GM18867 (cell line): ENCODE measurements at regions not wholly inside any gene's neighbourhood (a gene's known extent, or its start where the extent isn't known, plus 50 kb on each side); places are given as distances from the start of the nearest gene placed in this dataset.

ENCODE experiments used
- ATAC-seq: cut with Tn5 transposase; IDR thresholded peaks from one replicate; pipeline ENCODE4 v1.9.1; 2021; ENCODE audit warnings: mild to moderate bottlenecking, moderate library complexity; ENCODE audit not compliant: unreplicated experiment

DNA sequence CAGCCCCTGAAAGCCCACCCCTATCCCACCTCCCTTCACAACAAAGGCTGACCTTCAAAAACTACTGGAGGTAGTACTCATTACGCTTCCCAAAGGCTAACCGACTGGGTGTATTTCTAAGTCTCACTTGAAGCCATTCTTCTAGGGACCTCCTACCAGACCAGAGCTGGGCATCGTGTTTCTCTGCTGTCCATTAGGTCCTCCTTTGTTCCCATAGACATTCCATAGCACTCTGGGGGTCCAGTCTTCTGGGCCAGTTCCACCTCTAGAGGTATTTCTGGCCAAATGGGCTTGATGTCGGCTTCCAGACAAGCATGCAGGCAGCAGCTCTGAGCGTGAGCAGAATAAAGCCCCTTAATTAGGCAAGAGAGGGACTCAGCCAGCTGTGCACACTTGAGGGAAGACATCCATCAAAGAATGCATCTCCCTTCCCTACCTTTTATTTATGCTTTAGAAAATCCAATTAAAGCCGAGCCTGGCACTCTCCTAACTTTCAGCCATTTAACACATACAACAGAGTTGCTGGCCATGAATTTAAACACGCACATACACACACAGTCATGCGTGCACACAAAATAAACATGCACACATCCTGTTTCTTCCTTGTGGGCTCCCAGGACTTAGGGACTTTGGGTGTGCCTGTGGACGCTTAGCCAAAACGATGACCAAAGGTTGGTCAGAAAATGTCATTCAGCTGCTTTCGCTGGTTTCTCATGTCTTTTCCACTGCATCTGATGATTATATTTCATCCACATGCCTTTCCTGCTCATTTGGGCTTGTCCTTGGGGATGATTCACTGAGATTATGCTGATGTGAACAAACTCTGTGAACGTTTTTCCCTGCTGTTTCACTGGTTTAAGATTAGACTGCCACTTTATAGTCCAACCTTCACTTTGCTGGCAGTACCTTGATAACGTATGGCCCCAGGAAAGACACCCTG, 362.0 kb upstream of the NFE2L3 start:
- ATAC-seq, result no peak

DNA sequence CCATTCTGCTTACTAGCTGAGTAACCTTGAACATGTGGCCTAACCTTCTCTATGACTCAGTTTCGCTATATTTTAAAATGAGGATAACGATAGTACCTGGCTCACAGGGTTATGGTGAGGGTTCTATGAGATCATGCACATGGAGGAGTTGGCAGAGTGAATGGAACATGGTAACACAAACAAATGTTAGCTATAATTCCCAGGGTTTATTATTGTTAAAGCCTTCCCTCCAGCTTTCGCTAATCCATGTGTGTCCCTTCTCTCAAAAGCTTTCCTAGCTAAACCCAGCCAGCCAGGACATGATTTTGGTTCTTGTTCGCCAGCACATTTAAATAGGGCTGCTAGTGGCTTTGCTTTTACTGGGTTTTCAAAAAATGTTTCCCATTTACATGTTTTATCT, 361.0 kb upstream of the NFE2L3 start:
- ATAC-seq, result no peak

DNA sequence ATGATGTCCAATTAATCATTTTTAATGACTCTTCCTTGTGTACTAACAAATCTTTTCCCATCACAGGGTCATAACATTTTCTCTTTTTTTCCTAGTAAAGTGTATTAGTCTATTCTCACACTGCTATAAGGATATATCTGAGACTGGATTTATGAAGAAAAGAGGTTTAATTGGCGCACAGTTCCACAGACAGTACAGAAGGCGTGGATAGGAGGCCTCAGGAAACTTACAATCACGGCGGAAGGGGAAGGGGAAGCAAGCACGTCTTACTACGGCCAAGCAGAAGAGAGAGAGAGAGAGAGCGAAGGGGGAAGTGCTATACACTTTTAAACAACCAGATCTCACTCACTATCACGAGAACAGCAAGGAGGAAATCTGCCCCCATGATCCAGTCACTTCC, 359.4 kb upstream of the NFE2L3 start:
- ATAC-seq, result no peak

DNA sequence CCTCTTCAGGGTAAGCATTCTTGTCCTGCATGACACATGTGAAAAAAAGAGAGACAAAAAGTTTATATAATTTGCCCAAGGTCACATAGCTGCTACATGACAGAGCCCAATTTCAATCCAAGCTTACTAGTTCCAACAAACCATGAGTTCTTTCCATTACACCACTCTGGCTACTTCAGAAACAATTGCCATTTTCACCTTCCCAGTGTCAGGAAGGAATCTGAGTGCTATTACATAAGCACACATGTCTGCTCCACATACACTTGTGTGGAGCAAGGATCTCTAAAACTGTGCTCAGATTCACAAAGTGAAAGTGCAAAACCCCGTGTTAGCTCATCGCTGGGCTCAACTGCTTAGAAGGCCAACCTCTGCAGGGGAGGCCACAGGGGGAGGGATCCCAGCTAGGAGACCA, 356.2 kb upstream of the NFE2L3 start:
- ATAC-seq, result no peak

DNA sequence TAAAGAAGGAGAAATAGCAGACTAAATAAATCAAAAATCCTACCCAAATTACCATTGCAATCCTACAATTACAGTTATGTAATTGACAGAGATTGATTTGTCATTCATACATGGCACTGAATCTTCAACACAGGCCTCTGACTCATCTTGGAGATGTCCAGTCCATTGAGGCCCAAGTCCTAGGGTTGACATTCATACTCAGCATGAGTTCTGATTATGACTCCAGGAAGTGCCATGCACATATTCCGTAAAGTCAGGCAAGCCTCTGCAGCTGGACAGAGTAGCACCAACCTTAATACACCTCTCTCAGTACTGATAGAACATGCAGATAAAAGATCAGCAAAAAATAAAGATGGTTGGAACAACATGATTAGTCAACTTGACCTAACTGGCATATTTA, 353.7 kb upstream of the NFE2L3 start:
- no peak for ATAC-seq

DNA sequence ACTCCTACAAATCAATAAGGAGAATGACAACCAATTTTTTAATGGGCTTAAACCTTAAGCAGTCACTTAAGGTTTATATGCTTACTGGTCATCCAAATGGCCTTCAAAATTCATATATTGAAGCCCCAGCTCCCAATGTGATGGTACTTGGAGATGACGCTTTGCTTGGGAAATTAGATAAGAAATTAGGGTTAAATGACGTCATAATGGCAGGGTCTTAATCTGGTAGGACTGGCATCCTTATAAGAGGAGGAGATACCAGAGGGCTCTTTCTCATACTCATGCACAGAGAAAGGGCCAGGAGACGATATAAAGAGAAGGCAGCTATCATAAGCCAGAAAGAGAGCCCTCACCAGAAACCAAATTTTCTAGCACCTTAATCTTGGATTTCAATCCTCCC, 350.8 kb upstream of the NFE2L3 start:
- no peak for ATAC-seq

DNA sequence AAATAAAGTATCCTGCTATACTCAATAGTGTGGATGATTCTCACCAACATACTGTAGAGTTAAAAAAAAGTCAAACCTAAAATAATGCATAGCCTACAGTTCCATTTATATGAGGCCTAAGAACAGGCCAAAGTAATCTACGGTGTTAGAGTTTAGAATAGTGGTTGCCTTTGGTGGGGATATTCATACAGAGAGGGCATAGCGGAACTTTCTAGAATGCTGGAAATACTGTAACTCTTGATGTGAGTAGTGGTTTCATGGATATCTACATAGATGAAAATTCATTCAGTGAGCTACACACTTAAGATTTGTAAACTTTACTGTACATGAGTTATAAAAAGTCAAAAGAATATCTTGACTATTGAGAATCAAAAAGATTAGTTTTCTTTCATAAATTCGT, 349.9 kb upstream of the NFE2L3 start:
- ATAC-seq, result no peak

DNA sequence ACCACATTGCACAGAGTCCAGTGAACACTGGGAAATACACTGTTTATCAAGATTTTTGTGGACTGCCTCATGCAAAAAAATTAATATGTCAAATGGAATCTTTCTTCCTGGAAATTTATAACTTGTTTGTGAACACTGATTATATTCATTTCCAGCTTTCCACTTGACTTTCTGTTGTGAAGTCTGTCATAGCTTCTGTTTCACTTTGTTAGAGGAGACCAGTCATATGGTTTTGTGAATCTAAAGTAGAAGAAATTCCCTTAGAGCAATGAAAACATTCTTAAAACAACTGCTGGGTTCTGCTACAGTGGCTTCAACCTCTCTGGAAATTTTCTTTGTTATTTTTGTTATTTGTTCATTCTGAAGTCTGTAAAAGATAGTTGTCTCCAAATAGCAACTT, 349.5 kb upstream of the NFE2L3 start:
- ATAC-seq, result no peak

DNA sequence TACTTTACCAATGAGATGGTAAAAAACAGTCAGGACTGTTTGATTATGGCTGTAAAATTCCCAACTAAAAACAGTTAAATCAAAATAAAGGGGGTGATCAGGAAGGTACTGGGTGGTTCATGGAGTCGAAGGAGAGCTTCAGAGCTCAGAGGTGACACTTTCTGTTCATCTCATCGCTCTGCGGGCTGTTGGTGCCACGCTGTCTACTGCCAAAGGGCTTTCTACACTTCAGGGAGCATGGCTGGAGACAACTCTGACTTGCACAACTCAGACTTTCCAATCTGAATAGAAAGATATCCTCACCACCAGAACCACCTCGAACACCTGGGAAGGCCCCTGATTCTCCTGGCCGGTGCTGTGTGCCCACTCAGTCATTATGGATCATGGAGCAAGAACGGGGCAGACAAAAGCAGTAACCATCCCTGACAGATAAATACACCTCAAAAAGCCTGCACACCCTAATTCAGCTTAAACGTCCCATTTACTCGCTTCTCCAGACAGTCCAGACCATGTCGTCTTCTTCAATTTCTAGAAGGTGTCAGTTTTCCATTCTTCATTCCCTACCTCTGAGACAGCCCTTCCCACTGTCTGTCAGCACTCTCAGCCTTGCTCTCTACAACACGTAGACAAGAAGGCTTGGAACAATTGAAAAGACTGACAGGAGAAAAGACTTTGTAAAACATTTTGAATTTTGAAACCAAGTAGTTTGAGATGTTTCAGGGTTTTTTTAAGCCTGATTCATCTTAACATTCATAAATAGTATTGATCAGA, 348.7 kb upstream of the NFE2L3 start:
- peak; percentile 62 for ATAC-seq

DNA sequence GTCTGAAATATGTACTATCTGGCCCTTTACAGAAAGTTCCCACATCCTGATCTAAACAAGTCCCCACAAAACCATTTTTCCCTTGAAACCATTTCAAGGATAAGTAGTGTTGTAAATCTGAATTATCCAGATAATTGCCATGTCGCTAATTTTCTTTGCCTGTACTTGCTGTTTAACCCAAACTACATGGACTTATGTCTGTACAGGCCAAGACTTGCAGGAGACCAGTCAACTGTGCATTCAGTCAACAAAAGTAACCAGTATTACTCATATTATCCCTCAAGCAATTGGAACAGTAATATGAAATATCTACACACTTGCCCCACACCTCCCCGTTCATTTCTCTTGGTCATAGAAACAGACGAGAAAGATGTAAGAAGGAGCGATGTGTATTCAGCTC, 347.8 kb upstream of the NFE2L3 start:
- ATAC-seq, result no peak

DNA sequence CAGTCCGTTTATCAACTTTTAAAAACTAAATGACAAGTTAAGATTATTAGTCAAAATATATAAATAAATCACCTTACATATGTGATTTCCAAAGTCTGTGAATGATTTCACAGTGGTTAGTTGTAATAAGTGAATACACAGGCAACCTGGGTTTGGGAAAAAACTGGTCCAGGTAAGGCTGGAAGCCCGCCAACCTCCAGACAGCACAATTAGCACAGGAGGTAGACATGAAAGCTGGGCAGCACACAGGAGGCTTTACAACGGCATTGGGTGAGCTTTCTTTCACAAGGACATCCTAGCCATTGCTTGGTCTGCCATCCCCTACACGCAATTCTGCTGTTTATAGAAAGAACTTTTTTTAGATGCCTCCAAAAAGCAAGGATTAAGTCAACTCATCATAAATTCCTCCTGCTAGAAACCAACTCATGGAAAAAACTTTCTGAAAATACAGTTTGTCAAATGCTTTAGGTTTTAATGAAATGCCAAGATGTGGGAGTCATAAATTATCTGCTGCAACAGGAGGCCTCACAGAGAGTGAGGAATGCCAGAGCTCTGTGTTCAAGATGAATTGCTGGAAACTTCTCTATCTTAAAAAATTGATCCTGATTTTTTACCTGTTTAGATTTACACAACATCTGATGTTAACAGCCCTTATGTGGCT, 346.8 kb upstream of the NFE2L3 start:
- no peak for ATAC-seq

DNA sequence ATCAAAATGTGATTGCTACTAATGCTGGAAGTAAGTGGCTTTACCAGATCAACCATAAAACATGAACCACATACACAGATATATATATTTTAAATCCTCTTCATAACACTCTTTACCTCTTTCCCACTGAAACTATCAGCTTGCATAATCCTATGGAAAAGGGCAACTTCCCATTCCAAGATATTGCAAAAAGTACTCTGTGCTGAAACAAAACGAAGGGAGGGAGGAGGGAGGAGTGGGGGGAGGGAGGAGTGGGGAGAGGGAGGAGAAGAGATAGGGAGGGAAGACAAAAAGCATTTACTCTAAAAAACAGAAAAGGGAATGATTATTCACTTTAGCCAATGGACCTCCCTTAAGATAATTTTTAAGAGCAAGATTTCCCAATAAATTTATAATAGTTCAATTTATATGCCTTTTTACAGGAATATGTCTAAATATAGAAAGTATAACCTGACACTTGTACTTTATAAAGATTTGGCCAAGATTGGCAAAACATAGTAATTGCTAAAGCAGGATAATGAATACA, 344.8 kb upstream of the NFE2L3 start:
- ATAC-seq, result no peak

DNA sequence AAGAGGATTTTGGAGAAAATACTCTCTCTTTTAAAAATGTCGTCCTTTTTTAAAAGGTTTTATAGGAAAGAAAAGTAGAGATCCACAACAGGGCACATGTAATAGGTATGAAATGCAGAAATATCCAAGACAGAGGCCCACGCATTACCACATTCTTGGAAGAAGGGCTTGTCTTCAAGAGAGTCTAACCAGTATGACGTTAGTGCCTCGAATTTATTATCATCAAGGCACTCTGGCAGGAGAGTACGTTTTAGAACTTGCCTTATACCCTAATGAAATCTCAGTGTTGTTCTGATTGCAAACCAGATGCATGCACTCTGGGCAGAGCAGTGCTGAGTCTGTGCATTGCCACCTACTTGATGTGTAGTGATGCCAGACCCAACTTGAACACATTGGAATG, 342.6 kb upstream of the NFE2L3 start:
- ATAC-seq, result no peak

DNA sequence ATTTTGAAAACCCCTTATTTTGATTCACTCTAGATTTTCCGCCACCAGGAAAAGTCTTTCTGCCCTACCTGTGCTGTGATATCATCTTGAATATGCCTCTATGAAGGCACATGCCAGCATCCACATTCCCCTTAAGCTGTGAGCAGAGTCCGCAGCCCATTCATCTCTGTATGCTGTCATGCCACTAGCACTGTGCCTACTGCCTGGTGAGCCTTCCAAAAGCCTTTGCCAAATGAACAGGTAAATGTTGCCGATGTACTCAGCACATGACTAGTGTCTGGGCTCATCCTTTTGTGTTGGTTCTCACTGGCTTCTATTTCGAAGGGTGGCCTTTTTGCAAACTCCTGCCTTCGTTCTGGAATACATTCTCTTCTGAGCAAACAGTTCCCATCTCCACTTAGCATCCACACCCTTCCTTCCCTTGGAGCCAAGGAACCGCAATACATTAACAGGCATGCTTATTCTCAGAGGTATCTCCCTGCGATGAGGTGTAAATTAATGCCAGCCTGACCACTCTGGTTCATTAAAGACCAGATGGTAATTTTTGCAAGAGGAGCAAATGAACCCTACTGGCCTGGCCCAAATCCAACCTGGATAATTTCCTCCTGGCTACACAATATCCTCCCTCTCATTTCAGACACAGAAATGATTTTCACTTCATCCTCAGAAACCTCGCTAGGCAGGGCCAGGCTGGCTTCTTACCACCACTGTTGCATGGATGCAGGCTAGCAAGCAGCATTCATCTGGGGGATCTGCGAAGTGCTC, 339.7 kb upstream of the NFE2L3 start:
- ATAC-seq, result no peak

DNA sequence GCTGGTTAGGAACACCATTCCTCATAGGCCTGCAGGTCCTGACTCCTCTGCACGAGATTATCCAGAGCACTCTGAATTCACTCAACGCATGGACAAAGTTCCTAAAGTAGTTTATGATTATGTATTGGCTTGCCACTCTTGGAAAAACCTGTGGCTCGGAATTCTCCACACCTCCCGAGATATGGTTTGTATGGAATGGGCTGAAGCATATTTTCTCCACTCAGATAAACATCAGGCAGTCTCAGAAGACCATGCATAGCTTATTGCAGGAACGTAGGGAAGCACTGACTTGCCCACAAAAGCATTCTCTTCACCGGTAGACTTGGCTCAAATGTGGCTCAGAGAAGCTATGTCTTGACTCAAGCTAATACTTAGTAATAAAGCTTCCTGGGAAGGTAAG, 338.6 kb upstream of the NFE2L3 start:
- no peak for ATAC-seq

DNA sequence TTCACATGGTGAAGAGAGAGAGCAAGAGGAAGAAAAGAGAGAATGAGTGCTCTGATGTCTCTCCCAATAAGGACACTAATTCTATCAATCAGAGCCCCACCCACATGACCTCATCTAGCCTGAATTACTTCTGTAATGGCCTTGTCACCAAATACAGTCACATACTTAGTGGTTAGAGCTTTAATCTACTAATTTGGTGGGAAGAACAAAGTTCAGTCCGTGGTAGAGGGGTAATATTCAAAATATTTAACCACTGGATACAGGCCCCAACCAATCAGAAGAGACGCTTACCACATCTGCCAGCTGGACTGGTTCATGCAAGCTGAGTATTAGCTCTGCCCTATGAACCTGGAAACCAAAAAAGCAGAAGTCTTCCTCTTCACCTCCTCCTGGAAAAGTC, 336.3 kb upstream of the NFE2L3 start:
- no peak for ATAC-seq

DNA sequence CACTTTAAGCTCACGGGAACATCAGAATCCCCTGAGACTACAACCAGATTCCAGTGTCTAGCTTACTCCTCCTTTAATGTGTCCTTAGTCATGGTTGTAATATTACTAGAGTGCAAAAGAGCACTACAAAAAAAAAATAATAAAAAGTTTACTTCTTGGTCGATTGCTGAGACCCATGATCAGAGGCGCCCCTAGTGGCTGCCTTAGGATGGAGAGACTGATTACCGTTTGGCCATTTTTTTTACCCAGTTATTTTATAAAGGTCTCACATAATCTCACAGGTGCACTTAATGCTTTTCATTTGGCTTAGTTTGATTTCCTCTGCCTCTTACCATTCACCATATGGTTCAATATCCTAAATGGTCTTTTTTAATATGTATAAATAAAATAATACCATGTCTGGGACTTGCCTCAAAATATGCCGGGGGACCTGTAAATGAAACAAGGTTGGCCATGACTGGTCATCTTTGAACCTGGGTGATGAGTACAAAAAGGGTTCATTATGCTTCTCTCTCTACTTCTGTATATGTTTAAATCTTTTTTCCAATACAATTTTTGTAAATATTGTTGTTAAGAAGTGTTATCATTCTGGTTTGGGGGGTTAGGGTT, 331.5 kb upstream of the NFE2L3 start:
- ATAC-seq, result peak; percentile 40

DNA sequence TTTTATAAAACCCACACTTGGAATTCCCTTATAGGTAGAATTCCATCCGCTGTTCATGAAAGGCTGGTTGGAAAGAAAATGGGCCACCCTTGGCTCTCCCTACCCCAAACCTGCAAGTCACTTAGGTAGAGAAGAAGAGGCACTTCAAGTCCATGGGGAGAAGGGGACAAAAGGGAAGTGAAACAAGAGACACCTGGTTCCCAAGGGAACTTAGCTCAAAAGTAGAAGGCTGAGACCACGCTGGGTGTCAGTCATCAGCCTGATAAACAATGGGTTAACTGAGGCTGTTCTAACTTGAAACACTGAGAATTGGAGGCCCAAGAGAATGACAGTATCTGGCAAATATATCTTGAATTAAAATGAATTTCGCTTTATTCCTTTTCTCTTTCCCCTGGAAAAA, 330.8 kb upstream of the NFE2L3 start:
- no peak for ATAC-seq

DNA sequence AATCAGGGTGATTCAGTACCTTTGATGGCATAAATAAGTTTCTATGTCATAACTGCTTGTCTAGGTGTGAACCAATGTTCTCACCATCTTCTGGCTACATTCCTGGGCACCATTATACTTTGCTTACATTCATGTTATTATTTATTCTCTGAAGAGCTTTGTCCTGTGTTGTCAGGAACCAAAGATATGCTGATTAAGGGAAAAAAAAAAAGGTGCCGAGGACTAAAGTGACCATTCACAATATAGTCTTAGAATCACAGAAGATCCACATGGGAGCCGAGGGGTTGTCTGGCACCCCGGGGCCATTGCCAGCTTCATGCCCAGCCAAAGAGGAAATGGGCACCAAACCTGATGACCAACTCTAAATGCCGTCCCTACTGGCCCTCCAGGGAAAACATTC, 329.2 kb upstream of the NFE2L3 start:
- no peak for ATAC-seq

DNA sequence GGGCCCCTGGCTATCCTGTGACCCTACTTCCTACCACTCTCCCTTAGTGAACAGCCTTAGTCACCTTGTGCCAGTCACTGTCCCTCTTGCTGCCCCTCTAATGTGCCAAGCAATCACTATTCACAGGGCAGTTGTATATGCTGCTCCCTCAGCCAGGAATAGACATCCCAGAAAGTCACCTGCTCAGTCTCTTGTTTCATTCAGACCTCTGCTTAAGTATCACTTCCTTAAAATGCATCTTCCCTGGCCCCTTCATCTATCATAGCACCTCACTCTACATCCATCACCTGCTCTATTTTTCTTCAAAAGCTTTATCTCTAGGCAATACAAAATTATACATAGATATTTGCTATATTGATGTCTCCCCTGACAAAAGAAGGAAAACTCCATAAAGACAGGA, 328.4 kb upstream of the NFE2L3 start:
- ATAC-seq, result peak; percentile 58
